ENCODE measurements at regions not wholly inside any gene's neighbourhood (a gene's known extent, or its start where the extent isn't known, plus 50 kb on each side); places are given as distances from the start of the nearest gene placed in this dataset.

GRCh38 chr6:73968221-73968757, 272.3 kb downstream of the CD109 start:
- no peak for TF ChIP-seq CTCF (conservative IDR thresholded peaks at IDR 0.05; ENCODE audit: low read depth, low read length)
- DNase-seq (ENCODE audit: low read depth), result no peak
- no peak overlapping the region for H3K4me3 ChIP-seq (ENCODE audit: low read depth, low read length)

GRCh38 chr6:73965539-73966029, 269.6 kb downstream of the CD109 start:
- DNase-seq (ENCODE audit: low read depth), result no peak
- TF ChIP-seq CTCF (conservative IDR thresholded peaks at IDR 0.05; ENCODE audit: low read depth, low read length), result no peak
- no peak overlapping the region for H3K4me3 ChIP-seq (ENCODE audit: low read depth, low read length)

GRCh38 chr6:73964241-73964854, 268.3 kb downstream of the CD109 start:
- TF ChIP-seq CTCF (conservative IDR thresholded peaks at IDR 0.05; ENCODE audit: low read depth, low read length), result no peak
- DNase-seq (ENCODE audit: low read depth), result no peak

GRCh38 chr6:73962884-73963283, 266.9 kb downstream of the CD109 start:
- no peak for TF ChIP-seq CTCF (conservative IDR thresholded peaks at IDR 0.05; ENCODE audit: low read depth, low read length)
- DNase-seq (ENCODE audit: low read depth), result no peak

More at GRCh38 chr6:73964241-73964854, 268.3 kb downstream of the CD109 start:
- no peak overlapping the region for H3K4me3 ChIP-seq (ENCODE audit: low read depth, low read length)

GRCh38 chr6:73956305-73956704, 260.3 kb downstream of the CD109 start:
- no peak overlapping the region for H3K4me3 ChIP-seq (ENCODE audit: low read depth, low read length)
- no peak for TF ChIP-seq CTCF (conservative IDR thresholded peaks at IDR 0.05; ENCODE audit: low read depth, low read length)
- no peak for DNase-seq (ENCODE audit: low read depth)

More at GRCh38 chr6:73962884-73963283, 266.9 kb downstream of the CD109 start:
- no peak overlapping the region for H3K4me3 ChIP-seq (ENCODE audit: low read depth, low read length)

- no peak for TF ChIP-seq CTCF (conservative IDR thresholded peaks at IDR 0.05; ENCODE audit: low read depth, low read length)
- H3K4me3 ChIP-seq (ENCODE audit: low read depth, low read length), result no peak overlapping the region
- DNase-seq (ENCODE audit: low read depth), result no peak
Measured at GRCh38 chr6:73955800-73956199, 259.8 kb downstream of the CD109 start.

GRCh38 chr6:73954881-73955280, 258.9 kb downstream of the CD109 start:
- no peak for DNase-seq (ENCODE audit: low read depth)
- no peak for TF ChIP-seq CTCF (conservative IDR thresholded peaks at IDR 0.05; ENCODE audit: low read depth, low read length)
- no peak overlapping the region for H3K4me3 ChIP-seq (ENCODE audit: low read depth, low read length)
